ENCODE measurements at regions not wholly inside any gene's neighbourhood (a gene's known extent, or its start where the extent isn't known, plus 50 kb on each side); places are given as distances from the start of the nearest gene placed in this dataset.

GRCh38 chr6:128767705-128768104 lies 115.2 kb upstream of the LAMA2 start:
- TF ChIP-seq NFIC (IDR thresholded peaks at IDR 0.05): no peak

GRCh38 chr6:128767150-128767549 lies 115.8 kb upstream of the LAMA2 start:
- TF ChIP-seq CEBPB (IDR thresholded peaks at IDR 0.05) (no peak), USF1 (IDR thresholded peaks at IDR 0.05) (no peak), RAD21 (IDR thresholded peaks at IDR 0.05; ENCODE audit: low read depth) (no peak), EGR1 (IDR thresholded peaks at IDR 0.05) (no peak), EP300 (IDR thresholded peaks at IDR 0.05; ENCODE audit: borderline replicate concordance) (no peak), ZBTB7A (IDR thresholded peaks at IDR 0.05; ENCODE audit: low read depth) (no peak), TAF1 (IDR thresholded peaks at IDR 0.05; ENCODE audit: low read depth) (no peak), YY1 (IDR thresholded peaks at IDR 0.05; ENCODE audit: low read depth) (no peak), CREB1 (IDR thresholded peaks at IDR 0.05; ENCODE audit: low read depth) (no peak), NFIC (IDR thresholded peaks at IDR 0.05) (no peak), TCF12 (IDR thresholded peaks at IDR 0.05; ENCODE audit: low read depth) (no peak), TEAD4 (IDR thresholded peaks at IDR 0.05) (no peak)

GRCh38 chr6:128763599-128764300 lies 119.2 kb upstream of the LAMA2 start:
- TF ChIP-seq CEBPB (IDR thresholded peaks at IDR 0.05): no peak
- TF ChIP-seq YY1 (IDR thresholded peaks at IDR 0.05; ENCODE audit: low read depth): no peak
- TF ChIP-seq FOXM1 (IDR thresholded peaks at IDR 0.05; ENCODE audit: borderline replicate concordance, low read depth): no peak
- TF ChIP-seq REST (IDR thresholded peaks at IDR 0.05; ENCODE audit: low read depth): no peak
- no peak for TF ChIP-seq TAF1 (IDR thresholded peaks at IDR 0.05; ENCODE audit: low read depth)
- TF ChIP-seq CREB1 (IDR thresholded peaks at IDR 0.05; ENCODE audit: low read depth): no peak
- no peak for TF ChIP-seq ZBTB7A (IDR thresholded peaks at IDR 0.05; ENCODE audit: low read depth)
- TF ChIP-seq TCF12 (IDR thresholded peaks at IDR 0.05; ENCODE audit: low read depth): no peak
- no peak for TF ChIP-seq EP300 (IDR thresholded peaks at IDR 0.05; ENCODE audit: borderline replicate concordance)
- no peak for TF ChIP-seq TEAD4 (IDR thresholded peaks at IDR 0.05)
- TF ChIP-seq NFIC (IDR thresholded peaks at IDR 0.05): no peak

GRCh38 chr6:128759901-128760300 lies 123.0 kb upstream of the LAMA2 start:
- no peak for TF ChIP-seq TEAD4 (IDR thresholded peaks at IDR 0.05)
- no peak for TF ChIP-seq TCF12 (IDR thresholded peaks at IDR 0.05; ENCODE audit: low read depth)
- no peak for TF ChIP-seq ZBTB7A (IDR thresholded peaks at IDR 0.05; ENCODE audit: low read depth)
- no peak for TF ChIP-seq USF1 (IDR thresholded peaks at IDR 0.05)
- no peak for TF ChIP-seq EGR1 (IDR thresholded peaks at IDR 0.05)
- TF ChIP-seq YY1 (IDR thresholded peaks at IDR 0.05; ENCODE audit: low read depth): no peak
- no peak for TF ChIP-seq RAD21 (IDR thresholded peaks at IDR 0.05; ENCODE audit: low read depth)
- TF ChIP-seq NFIC (IDR thresholded peaks at IDR 0.05): no peak
- no peak for TF ChIP-seq REST (IDR thresholded peaks at IDR 0.05; ENCODE audit: low read depth)
- no peak for TF ChIP-seq EP300 (IDR thresholded peaks at IDR 0.05; ENCODE audit: borderline replicate concordance)
- no peak for TF ChIP-seq TAF1 (IDR thresholded peaks at IDR 0.05; ENCODE audit: low read depth)
- no peak for TF ChIP-seq FOXM1 (IDR thresholded peaks at IDR 0.05; ENCODE audit: borderline replicate concordance, low read depth)
- TF ChIP-seq CEBPB (IDR thresholded peaks at IDR 0.05): no peak
- TF ChIP-seq MAX (IDR thresholded peaks at IDR 0.05): no peak
- TF ChIP-seq CREB1 (IDR thresholded peaks at IDR 0.05; ENCODE audit: low read depth): no peak

GRCh38 chr6:128759447-128759846 lies 123.5 kb upstream of the LAMA2 start:
- TF ChIP-seq TCF12 (IDR thresholded peaks at IDR 0.05; ENCODE audit: low read depth) (no peak), YY1 (IDR thresholded peaks at IDR 0.05; ENCODE audit: low read depth) (no peak), TEAD4 (IDR thresholded peaks at IDR 0.05) (no peak), MAX (IDR thresholded peaks at IDR 0.05) (no peak)

- TF ChIP-seq EP300 (IDR thresholded peaks at IDR 0.05; ENCODE audit: borderline replicate concordance) (no peak), FOXM1 (IDR thresholded peaks at IDR 0.05; ENCODE audit: borderline replicate concordance, low read depth) (no peak), USF1 (IDR thresholded peaks at IDR 0.05) (no peak), CEBPB (IDR thresholded peaks at IDR 0.05) (no peak), RAD21 (IDR thresholded peaks at IDR 0.05; ENCODE audit: low read depth) (no peak), TEAD4 (IDR thresholded peaks at IDR 0.05) (no peak)
Observed at GRCh38 chr6:128757961-128758360, 125.0 kb upstream of the LAMA2 start.

Measured in Ishikawa (cell line).